GM12878 (cell line): ENCODE measurements at regions not wholly inside any gene's neighbourhood (a gene's known extent, or its start where the extent isn't known, plus 50 kb on each side); places are given as distances from the start of the nearest gene placed in this dataset.

Experiments
- ATAC-seq: fragments of 200-7000 bp; cut with Tn5 transposase; 3 replicates; pipeline ENCODE4 v1.9.1; 2020; ENCODE audit warnings: mild to moderate bottlenecking, moderate library complexity
- BruUV-seq: library from RNA; stranded (reverse); fragments of 400-500 nt; replicated peaks from 2 replicates; lab custom pipeline; 2021; lab: Mats Ljungman, UMichigan
- CTCF ChIA-PET: fragments of 300-600 bp; sonication (Branson Sonifier 250); formaldehyde crosslinking; extraction: SDS; loops from one replicate; lab custom pipeline; 2021; ENCODE audit warnings: inconsistent platforms; lab: Yijun Ruan, JAX
- POLR2A ChIA-PET: fragments of 350-600 bp; formaldehyde crosslinking; extraction: SDS; loops from one replicate; lab custom pipeline; 2021; ENCODE audit warnings: inconsistent platforms; lab: Charles Lee
- RAD21 ChIA-PET: fragments of 300-600 bp; sonication (Branson Sonifier 250); formaldehyde crosslinking; loops from one replicate; lab custom pipeline; 2023; ENCODE audit warnings: antibody characterized with exemption; ENCODE audit not compliant: unreplicated experiment; lab: Charles Lee
- SMC1A ChIA-PET: fragments of 300-600 bp; sonication (Branson Sonifier 250); formaldehyde crosslinking; loops from one replicate; lab custom pipeline; 2023; ENCODE audit not compliant: unreplicated experiment, uncharacterized antibody; lab: Charles Lee
- DNase-seq: peaks from one replicate; pipeline ENCODE4 v3.0.0-alpha.2; 2011; ENCODE audit warnings: low read depth, low spot score
- FAIRE-seq: peaks from 3 replicates; lab custom pipeline; 2011; peaks lifted over from hg19 to GRCh38; lab: Jason Lieb, UNC
- H2AFZ ChIP-seq: 2 replicates; pipeline ENCODE4 v1.6.0; 2011; ENCODE audit warnings: low read depth, low read length, control low read depth; ENCODE audit not compliant: control insufficient read depth
- H3K27ac ChIP-seq: 2 replicates; pipeline ENCODE4 v1.5.1; 2011; ENCODE audit warnings: control low read depth; ENCODE audit not compliant: control insufficient read depth, insufficient read depth
- H3K27me3 ChIP-seq, 2 experiments: replicated peaks in 1 of 2; 2 replicates each; pipeline versions ENCODE4 v1.6.0 to v1.6.1; 2011; ENCODE audit warnings: low read length in 1 of 2; ENCODE audit not compliant: control insufficient read depth in 2 of 2, insufficient read depth in 2 of 2
- H3K36me3 ChIP-seq, 2 experiments: 2 replicates each; pipeline ENCODE4 v1.5.1; 2011; ENCODE audit warnings: low read length in 1 of 2; ENCODE audit not compliant: control insufficient read depth in 2 of 2, insufficient read depth in 2 of 2
- H3K4me1 ChIP-seq: 2 replicates; pipeline ENCODE4 v1.6.1; 2011; ENCODE audit warnings: mild to moderate bottlenecking, low read length, moderate library complexity, mixed read lengths; ENCODE audit not compliant: control insufficient read depth, insufficient read depth
- H3K4me2 ChIP-seq: 2 replicates; pipeline ENCODE4 v1.6.0; 2011; ENCODE audit warnings: control low read depth; ENCODE audit not compliant: control insufficient read depth, insufficient read depth
- H3K4me3 ChIP-seq: fragments of 200-600 bp; sonication (generic); 2 replicates; pipeline ENCODE4 v1.5.1; 2016
- H3K79me2 ChIP-seq: 2 replicates; pipeline ENCODE4 v1.6.0; 2011; ENCODE audit warnings: low read length; ENCODE audit not compliant: control insufficient read depth, insufficient read depth
- H3K9ac ChIP-seq: 2 replicates; pipeline ENCODE4 v1.8.0; 2011; ENCODE audit warnings: low read length, control low read depth, mixed read lengths; ENCODE audit not compliant: control insufficient read depth, insufficient read depth
- H3K9me3 ChIP-seq: replicated peaks from 3 replicates; pipeline ENCODE4 v1.5.1; 2011; ENCODE audit warnings: mild to moderate bottlenecking, low read length; ENCODE audit not compliant: control insufficient read depth, insufficient read depth
- H4K20me1 ChIP-seq: 2 replicates; pipeline ENCODE4 v1.6.0; 2011; ENCODE audit not compliant: control insufficient read depth, insufficient read depth
- ASH2L ChIP-seq: fragments of 300-600, 200-600 bp; sonication (generic); IDR thresholded peaks from 2 replicates; pipeline ENCODE4 v1.6.1; 2017; ENCODE audit warnings: low read depth, mild to moderate bottlenecking, borderline replicate concordance
- CBFB ChIP-seq: IDR thresholded peaks from 2 replicates; pipeline ENCODE4 v1.6.1; 2016; ENCODE audit warnings: antibody characterized with exemption, low read depth
- CREM ChIP-seq: IDR thresholded peaks from 2 replicates; pipeline ENCODE4 v1.6.1; 2014; ENCODE audit warnings: antibody characterized with exemption, low read depth
- IKZF1 ChIP-seq: fragments of 450-650 bp; conservative IDR thresholded peaks from 2 replicates; pipeline ENCODE4 v1.6.1; 2017; ENCODE audit warnings: antibody characterized with exemption, mild to moderate bottlenecking
- MTA3 ChIP-seq: IDR thresholded peaks from 2 replicates; pipeline ENCODE4 v1.6.1; 2012; ENCODE audit warnings: low read length, inconsistent platforms, borderline replicate concordance
- NR2C1 ChIP-seq: fragments of 450-650 bp; IDR thresholded peaks from 2 replicates; pipeline ENCODE4 v1.6.1; 2017; ENCODE audit warnings: antibody characterized with exemption, mild to moderate bottlenecking, moderate library complexity
- NR2F1 ChIP-seq: fragments of 450-650 bp; conservative IDR thresholded peaks from 2 replicates; pipeline ENCODE4 v1.6.1; 2017; ENCODE audit warnings: mild to moderate bottlenecking
- NRF1 ChIP-seq: conservative IDR thresholded peaks from 2 replicates; pipeline ENCODE4 v1.6.1; 2011; ENCODE audit warnings: mild to moderate bottlenecking, low read depth, low read length, improper control_type of control experiment
- POLR2AphosphoS5 ChIP-seq: IDR thresholded peaks from 2 replicates; pipeline ENCODE4 v1.6.1; 2011; ENCODE audit warnings: mild to moderate bottlenecking, low read length, inconsistent platforms
- TCF3 ChIP-seq: IDR thresholded peaks from 2 replicates; pipeline ENCODE4 v1.6.1; 2012; ENCODE audit warnings: low read depth, mild to moderate bottlenecking, low read length, borderline replicate concordance; ENCODE audit not compliant: insufficient read depth
- YBX1 ChIP-seq: fragments of 450-650 bp; IDR thresholded peaks from 2 replicates; pipeline ENCODE4 v1.6.1; 2016; ENCODE audit warnings: antibody characterized with exemption
- YY1 ChIP-seq: IDR thresholded peaks from 2 replicates; pipeline ENCODE4 v1.6.1; 2011; ENCODE audit warnings: low read depth, mild to moderate bottlenecking, low read length
- ZNF622 ChIP-seq: fragments of 450-650 bp; IDR thresholded peaks from 2 replicates; pipeline ENCODE4 v1.6.1; 2017; ENCODE audit warnings: mild to moderate bottlenecking, inconsistent platforms
- ZZZ3 ChIP-seq: IDR thresholded peaks from 2 replicates; pipeline ENCODE4 v1.6.1; 2011; ENCODE audit warnings: low read depth; ENCODE audit not compliant: control insufficient read depth, insufficient read length
- in situ Hi-C: fragments of 300-500 bp; cut with MboI; formaldehyde crosslinking; loops from 9 replicates; pipeline ENCODE4 v1.14.3; 2018; ENCODE audit warnings: mixed read lengths
- intact Hi-C: fragments of 100-400 bp; cut with micrococcal nuclease; formaldehyde crosslinking; loops from one replicate; pipeline ENCODE4 v1.14.2; 2022; ENCODE audit not compliant: unreplicated experiment
- TF ChIP-seq, protein P1 (sequence below): fragments of 450-650 bp; conservative IDR thresholded peaks from 2 replicates; pipeline ENCODE4 v1.6.1; 2017; ENCODE audit warnings: mild to moderate bottlenecking, moderate library complexity
- TF ChIP-seq, protein P2 (sequence below): IDR thresholded peaks from 2 replicates; pipeline ENCODE4 v1.6.1; 2012; ENCODE audit warnings: low read depth, low read length, improper control_type of control experiment
- TF ChIP-seq, protein P3 (sequence below): fragments of 450-650 bp; IDR thresholded peaks from 2 replicates; pipeline ENCODE4 v1.6.1; 2018; ENCODE audit warnings: mild to moderate bottlenecking, low read depth, moderate library complexity; ENCODE audit not compliant: partially characterized antibody
- TF ChIP-seq, protein P4 (sequence below): fragments of 450-650 bp; IDR thresholded peaks from 2 replicates; pipeline ENCODE4 v1.6.1; 2018; ENCODE audit warnings: borderline replicate concordance, mild to moderate bottlenecking; ENCODE audit not compliant: partially characterized antibody

DNA sequence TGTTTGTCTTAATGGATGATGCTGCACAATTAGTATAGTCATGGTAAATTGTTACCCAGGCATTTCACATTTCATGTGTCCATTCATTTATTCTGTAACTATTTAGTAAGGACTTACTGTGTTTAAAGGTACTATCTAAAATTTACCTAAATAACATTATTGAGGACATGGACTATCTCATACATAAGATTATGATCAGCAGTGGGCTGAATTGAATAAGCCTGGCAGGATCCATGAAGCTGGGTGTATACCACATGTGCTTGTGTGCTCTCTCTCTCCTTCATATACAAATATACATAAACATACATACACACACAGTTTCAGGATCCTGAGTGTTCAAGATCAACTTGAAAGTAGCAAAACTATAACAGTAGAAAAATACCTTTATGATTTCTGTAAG, 595.4 kb downstream of the EPM2A start (continued):
- TF ChIP-seq POLR2AphosphoS5, result no peak
- no peak for TF ChIP-seq ASH2L
- TF ChIP-seq, protein P1, sequence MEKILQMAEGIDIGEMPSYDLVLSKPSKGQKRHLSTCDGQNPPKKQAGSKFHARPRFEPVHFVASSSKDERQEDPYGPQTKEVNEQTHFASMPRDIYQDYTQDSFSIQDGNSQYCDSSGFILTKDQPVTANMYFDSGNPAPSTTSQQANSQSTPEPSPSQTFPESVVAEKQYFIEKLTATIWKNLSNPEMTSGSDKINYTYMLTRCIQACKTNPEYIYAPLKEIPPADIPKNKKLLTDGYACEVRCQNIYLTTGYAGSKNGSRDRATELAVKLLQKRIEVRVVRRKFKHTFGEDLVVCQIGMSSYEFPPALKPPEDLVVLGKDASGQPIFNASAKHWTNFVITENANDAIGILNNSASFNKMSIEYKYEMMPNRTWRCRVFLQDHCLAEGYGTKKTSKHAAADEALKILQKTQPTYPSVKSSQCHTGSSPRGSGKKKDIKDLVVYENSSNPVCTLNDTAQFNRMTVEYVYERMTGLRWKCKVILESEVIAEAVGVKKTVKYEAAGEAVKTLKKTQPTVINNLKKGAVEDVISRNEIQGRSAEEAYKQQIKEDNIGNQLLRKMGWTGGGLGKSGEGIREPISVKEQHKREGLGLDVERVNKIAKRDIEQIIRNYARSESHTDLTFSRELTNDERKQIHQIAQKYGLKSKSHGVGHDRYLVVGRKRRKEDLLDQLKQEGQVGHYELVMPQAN, result no peak
- no peak for TF ChIP-seq IKZF1
- no peak for TF ChIP-seq ZNF622

DNA sequence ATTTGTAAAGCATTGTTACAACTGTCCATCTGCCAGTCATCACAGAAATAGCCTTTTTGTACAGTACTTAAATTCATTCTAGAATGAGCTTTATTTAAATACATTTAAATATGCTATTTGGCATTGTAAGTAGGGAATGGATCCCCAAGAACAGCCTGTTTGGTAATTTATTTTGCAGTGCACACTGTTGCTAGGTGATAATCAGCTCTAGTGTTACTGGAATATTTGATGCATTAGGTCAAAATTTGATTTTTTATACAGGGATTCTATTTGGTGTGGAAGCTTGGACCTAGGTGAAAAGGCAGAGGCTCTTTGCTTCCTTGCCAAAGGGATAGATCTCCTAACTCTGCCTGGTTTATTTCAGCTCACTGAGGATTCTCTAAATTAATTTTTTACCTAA, 593.7 kb downstream of the EPM2A start:
- ChIA-PET CTCF (interaction anchor here (0.6 kb wide), 1 partner anchor 43 kb away, joined by 4 read pairs; no protein-coding TSS in a partner anchor), RAD21 (interaction anchor here (0.7 kb wide), 1 partner anchor 306 kb away, joined by 4 read pairs; no protein-coding TSS in a partner anchor), POLR2A (no interaction called here), SMC1A (no interaction called here)
- H3K79me2 ChIP-seq, result no peaks in the 10 kb centered on the region
- no TSS peak for BruUV-seq
- H3K4me3 ChIP-seq, result no peak overlapping the region
- no peak for FAIRE-seq
- H4K20me1 ChIP-seq, result no peaks in the 10 kb centered on the region
- H2AFZ ChIP-seq, result no peak overlapping the region
- no peaks in the 10 kb centered on the region; a peak in 1 of 4 replicates for H3K27me3 ChIP-seq
- no peak overlapping the region for H3K4me2 ChIP-seq
- in situ Hi-C loops, result no loop called here
- H3K9ac ChIP-seq, result no peak overlapping the region
- no peak for ATAC-seq
- no peaks in the 10 kb centered on the region for H3K4me1 ChIP-seq
- intact Hi-C loops, result no loop called here
- no peaks in the 10 kb centered on the region for H3K36me3 ChIP-seq
- no peak for DNase-seq
- H3K9me3 ChIP-seq, result no peaks in the 10 kb centered on the region
- no peak overlapping the region for H3K27ac ChIP-seq
- TF ChIP-seq, protein P2, sequence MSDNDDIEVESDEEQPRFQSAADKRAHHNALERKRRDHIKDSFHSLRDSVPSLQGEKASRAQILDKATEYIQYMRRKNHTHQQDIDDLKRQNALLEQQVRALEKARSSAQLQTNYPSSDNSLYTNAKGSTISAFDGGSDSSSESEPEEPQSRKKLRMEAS, result no peak
- TF ChIP-seq YY1 (no peak), CREM (no peak), NR2F1 (no peak), YBX1 (no peak), MTA3 (no peak), TCF3 (no peak), CBFB (no peak), NRF1 (no peak), NR2C1 (no peak), ZZZ3 (no peak)
- TF ChIP-seq, protein P3, sequence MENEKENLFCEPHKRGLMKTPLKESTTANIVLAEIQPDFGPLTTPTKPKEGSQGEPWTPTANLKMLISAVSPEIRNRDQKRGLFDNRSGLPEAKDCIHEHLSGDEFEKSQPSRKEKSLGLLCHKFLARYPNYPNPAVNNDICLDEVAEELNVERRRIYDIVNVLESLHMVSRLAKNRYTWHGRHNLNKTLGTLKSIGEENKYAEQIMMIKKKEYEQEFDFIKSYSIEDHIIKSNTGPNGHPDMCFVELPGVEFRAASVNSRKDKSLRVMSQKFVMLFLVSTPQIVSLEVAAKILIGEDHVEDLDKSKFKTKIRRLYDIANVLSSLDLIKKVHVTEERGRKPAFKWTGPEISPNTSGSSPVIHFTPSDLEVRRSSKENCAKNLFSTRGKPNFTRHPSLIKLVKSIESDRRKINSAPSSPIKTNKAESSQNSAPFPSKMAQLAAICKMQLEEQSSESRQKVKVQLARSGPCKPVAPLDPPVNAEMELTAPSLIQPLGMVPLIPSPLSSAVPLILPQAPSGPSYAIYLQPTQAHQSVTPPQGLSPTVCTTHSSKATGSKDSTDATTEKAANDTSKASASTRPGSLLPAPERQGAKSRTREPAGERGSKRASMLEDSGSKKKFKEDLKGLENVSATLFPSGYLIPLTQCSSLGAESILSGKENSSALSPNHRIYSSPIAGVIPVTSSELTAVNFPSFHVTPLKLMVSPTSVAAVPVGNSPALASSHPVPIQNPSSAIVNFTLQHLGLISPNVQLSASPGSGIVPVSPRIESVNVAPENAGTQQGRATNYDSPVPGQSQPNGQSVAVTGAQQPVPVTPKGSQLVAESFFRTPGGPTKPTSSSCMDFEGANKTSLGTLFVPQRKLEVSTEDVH, result no peak
- TF ChIP-seq, protein P4, sequence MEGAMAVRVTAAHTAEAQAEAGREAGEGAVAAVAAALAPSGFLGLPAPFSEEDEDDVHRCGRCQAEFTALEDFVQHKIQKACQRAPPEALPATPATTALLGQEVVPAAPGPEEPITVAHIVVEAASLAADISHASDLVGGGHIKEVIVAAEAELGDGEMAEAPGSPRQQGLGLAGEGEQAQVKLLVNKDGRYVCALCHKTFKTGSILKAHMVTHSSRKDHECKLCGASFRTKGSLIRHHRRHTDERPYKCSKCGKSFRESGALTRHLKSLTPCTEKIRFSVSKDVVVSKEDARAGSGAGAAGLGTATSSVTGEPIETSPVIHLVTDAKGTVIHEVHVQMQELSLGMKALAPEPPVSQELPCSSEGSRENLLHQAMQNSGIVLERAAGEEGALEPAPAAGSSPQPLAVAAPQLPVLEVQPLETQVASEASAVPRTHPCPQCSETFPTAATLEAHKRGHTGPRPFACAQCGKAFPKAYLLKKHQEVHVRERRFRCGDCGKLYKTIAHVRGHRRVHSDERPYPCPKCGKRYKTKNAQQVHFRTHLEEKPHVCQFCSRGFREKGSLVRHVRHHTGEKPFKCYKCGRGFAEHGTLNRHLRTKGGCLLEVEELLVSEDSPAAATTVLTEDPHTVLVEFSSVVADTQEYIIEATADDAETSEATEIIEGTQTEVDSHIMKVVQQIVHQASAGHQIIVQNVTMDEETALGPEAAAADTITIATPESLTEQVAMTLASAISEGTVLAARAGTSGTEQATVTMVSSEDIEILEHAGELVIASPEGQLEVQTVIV, result no peak
